ENCODE measurements at regions not wholly inside any gene's neighbourhood (a gene's known extent, or its start where the extent isn't known, plus 50 kb on each side); places are given as distances from the start of the nearest gene placed in this dataset.
A peak's percentile ranks its signal among the peaks of the same experiment; 100 is the strongest.

GRCh38 chr9:108443019-108443633 is 412.7 kb downstream of the ACTL7B start:
- FAIRE-seq (no peak), DNase-seq (ENCODE audit: low read depth) (no peak)
- peaks cover 41% of the 10 kb centered on the region for H3K4me1 ChIP-seq (ENCODE audit: insufficient read depth, low read length)
- H3K27ac Mint-ChIP-seq (ENCODE audit: unreplicated experiment) = peak overlapping the region; percentile 64
- H3K9ac ChIP-seq (ENCODE audit: low read length) = peak overlapping the region; percentile 78
- peak overlapping the region; percentile 47 for H3K4me3 ChIP-seq (ENCODE audit: insufficient read depth, low read depth, low read length)
- no peak for TF ChIP-seq EZH2 (IDR thresholded peaks at IDR 0.05; ENCODE audit: insufficient read depth, low read length)
- no peak for TF ChIP-seq CTCF (IDR thresholded peaks at IDR 0.05; ENCODE audit: insufficient read depth, low read depth, low read length)
- no peaks in the 10 kb centered on the region for H3K27me3 Mint-ChIP-seq (ENCODE audit: low read depth, unreplicated experiment)
- H3K36me3 ChIP-seq (ENCODE audit: insufficient read depth, low read length) = no peaks in the 10 kb centered on the region
- peaks cover 33% of the 10 kb centered on the region for H3K4me1 Mint-ChIP-seq (ENCODE audit: low read depth, unreplicated experiment)
- H3K9me3 Mint-ChIP-seq (ENCODE audit: unreplicated experiment) = no peaks in the 10 kb centered on the region
- H3K79me2 ChIP-seq (ENCODE audit: insufficient read depth, low read length) = no peaks in the 10 kb centered on the region
- H3K27me3 ChIP-seq (ENCODE audit: insufficient read depth, low read length) = no peaks in the 10 kb centered on the region
- H3K36me3 Mint-ChIP-seq (ENCODE audit: low read depth, unreplicated experiment) = no peaks in the 10 kb centered on the region
- H4K20me1 ChIP-seq (ENCODE audit: insufficient read depth, low read length) = no peaks in the 10 kb centered on the region
- H3K9me3 ChIP-seq (ENCODE audit: insufficient read depth, low read depth, low read length) = no peaks in the 10 kb centered on the region
- peak overlapping the region; percentile 88 for H3K4me2 ChIP-seq (ENCODE audit: low read length)
- H3K27ac ChIP-seq (ENCODE audit: low read depth, low read length) = peak overlapping the region; percentile 92
- H2AFZ ChIP-seq (ENCODE audit: low read depth, low read length) = no peak overlapping the region
- H3K4me3 Mint-ChIP-seq (ENCODE audit: unreplicated experiment) = no peak overlapping the region

GRCh38 chr9:108442627-108443018 is 413.2 kb downstream of the ACTL7B start:
- Histone ChIP-seq H3K9me3 (ENCODE audit: insufficient read depth, low read depth, low read length) (no peaks in the 10 kb centered on the region), H2AFZ (ENCODE audit: low read depth, low read length) (no peak overlapping the region), H3K9ac (ENCODE audit: low read length) (no peak overlapping the region), H3K27ac (ENCODE audit: low read depth, low read length) (no peak overlapping the region), H3K4me3 (ENCODE audit: insufficient read depth, low read depth, low read length) (no peak overlapping the region), H4K20me1 (ENCODE audit: insufficient read depth, low read length) (no peaks in the 10 kb centered on the region), H3K27me3 (ENCODE audit: insufficient read depth, low read length) (no peaks in the 10 kb centered on the region), H3K36me3 (ENCODE audit: insufficient read depth, low read length) (no peaks in the 10 kb centered on the region), H3K79me2 (ENCODE audit: insufficient read depth, low read length) (no peaks in the 10 kb centered on the region), H3K4me1 (ENCODE audit: insufficient read depth, low read length) (peaks cover 41% of the 10 kb centered on the region), H3K4me2 (ENCODE audit: low read length) (peak overlapping the region; percentile 88)
- H3K36me3 Mint-ChIP-seq (ENCODE audit: low read depth, unreplicated experiment) = no peaks in the 10 kb centered on the region
- no peak for TF ChIP-seq CTCF (IDR thresholded peaks at IDR 0.05; ENCODE audit: insufficient read depth, low read depth, low read length)
- TF ChIP-seq EZH2 (IDR thresholded peaks at IDR 0.05; ENCODE audit: insufficient read depth, low read length) = no peak
- H3K27ac Mint-ChIP-seq (ENCODE audit: unreplicated experiment) = peak overlapping the region; percentile 64
- FAIRE-seq = no peak
- H3K4me1 Mint-ChIP-seq (ENCODE audit: low read depth, unreplicated experiment) = peaks cover 33% of the 10 kb centered on the region
- H3K9me3 Mint-ChIP-seq (ENCODE audit: unreplicated experiment) = no peaks in the 10 kb centered on the region
- DNase-seq (ENCODE audit: low read depth) = no peak
- no peak overlapping the region for H3K4me3 Mint-ChIP-seq (ENCODE audit: unreplicated experiment)
- H3K27me3 Mint-ChIP-seq (ENCODE audit: low read depth, unreplicated experiment) = no peaks in the 10 kb centered on the region

GRCh38 chr9:108441726-108442125 is 414.1 kb downstream of the ACTL7B start:
- Mint-ChIP-seq H3K4me3 (ENCODE audit: unreplicated experiment) (no peak overlapping the region), H3K9me3 (ENCODE audit: unreplicated experiment) (no peaks in the 10 kb centered on the region)
- H4K20me1 ChIP-seq (ENCODE audit: insufficient read depth, low read length) = no peaks in the 10 kb centered on the region

More at GRCh38 chr9:108441726-108442125, 414.1 kb downstream of the ACTL7B start:
- DNase-seq (ENCODE audit: low read depth) (no peak), FAIRE-seq (no peak)
- H3K27me3 ChIP-seq (ENCODE audit: insufficient read depth, low read length) = no peaks in the 10 kb centered on the region
- no peak overlapping the region for H3K4me2 ChIP-seq (ENCODE audit: low read length)
- no peak overlapping the region for H3K27ac Mint-ChIP-seq (ENCODE audit: unreplicated experiment)
- H3K79me2 ChIP-seq (ENCODE audit: insufficient read depth, low read length) = no peaks in the 10 kb centered on the region
- H2AFZ ChIP-seq (ENCODE audit: low read depth, low read length) = no peak overlapping the region
- no peak overlapping the region for H3K9ac ChIP-seq (ENCODE audit: low read length)
- no peaks in the 10 kb centered on the region for H3K27me3 Mint-ChIP-seq (ENCODE audit: low read depth, unreplicated experiment)
- peaks cover 41% of the 10 kb centered on the region for H3K4me1 ChIP-seq (ENCODE audit: insufficient read depth, low read length)
- H3K9me3 ChIP-seq (ENCODE audit: insufficient read depth, low read depth, low read length) = no peaks in the 10 kb centered on the region
- TF ChIP-seq EZH2 (IDR thresholded peaks at IDR 0.05; ENCODE audit: insufficient read depth, low read length) = no peak
- TF ChIP-seq CTCF (IDR thresholded peaks at IDR 0.05; ENCODE audit: insufficient read depth, low read depth, low read length) = no peak
- peaks cover 33% of the 10 kb centered on the region for H3K4me1 Mint-ChIP-seq (ENCODE audit: low read depth, unreplicated experiment)
- no peaks in the 10 kb centered on the region for H3K36me3 ChIP-seq (ENCODE audit: insufficient read depth, low read length)
- H3K4me3 ChIP-seq (ENCODE audit: insufficient read depth, low read depth, low read length) = no peak overlapping the region
- H3K27ac ChIP-seq (ENCODE audit: low read depth, low read length) = no peak overlapping the region
- H3K36me3 Mint-ChIP-seq (ENCODE audit: low read depth, unreplicated experiment) = no peaks in the 10 kb centered on the region

Data from astrocyte (in vitro differentiated cells and primary cell).